GM23338 (cell line): ENCODE measurements at regions not wholly inside any gene's neighbourhood (a gene's known extent, or its start where the extent isn't known, plus 50 kb on each side); places are given as distances from the start of the nearest gene placed in this dataset.

ENCODE experiments used
- CREB1 ChIP-seq: fragments of 250-450 bp; sonication (Bioruptor Pico); IDR thresholded peaks from 2 replicates; pipeline ENCODE4 v1.5.0; 2020; ENCODE audit warnings: low read depth, mild to moderate bottlenecking, moderate library complexity
- EZH2phosphoT487 ChIP-seq: fragments of 200-600 bp; sonication (generic); IDR thresholded peaks from one replicate; pipeline ENCODE4 v1.8.1; 2018; ENCODE audit warnings: antibody characterized with exemption; ENCODE audit not compliant: unreplicated experiment
- JUNB ChIP-seq: IDR thresholded peaks from one replicate; pipeline ENCODE4 v1.6.1; 2016; ENCODE audit warnings: antibody characterized with exemption; ENCODE audit not compliant: unreplicated experiment
- TF ChIP-seq, protein P1 (sequence below), 2 experiments: fragments of 200-600 bp in 1 of 2; sonication (generic) in 1 of 2; conservative IDR thresholded peaks; 2 replicates each; pipeline versions ENCODE4 v1.5.1 to v1.6.1; 2016 to 2017; ENCODE audit warnings: antibody characterized with exemption in 2 of 2, low read depth in 2 of 2, mild to moderate bottlenecking in 2 of 2, moderate library complexity in 1 of 2
- TF ChIP-seq, protein P2 (sequence below): IDR thresholded peaks from one replicate; pipeline ENCODE4 v1.6.1; 2018; ENCODE audit warnings: antibody characterized with exemption; ENCODE audit not compliant: unreplicated experiment

DNA sequence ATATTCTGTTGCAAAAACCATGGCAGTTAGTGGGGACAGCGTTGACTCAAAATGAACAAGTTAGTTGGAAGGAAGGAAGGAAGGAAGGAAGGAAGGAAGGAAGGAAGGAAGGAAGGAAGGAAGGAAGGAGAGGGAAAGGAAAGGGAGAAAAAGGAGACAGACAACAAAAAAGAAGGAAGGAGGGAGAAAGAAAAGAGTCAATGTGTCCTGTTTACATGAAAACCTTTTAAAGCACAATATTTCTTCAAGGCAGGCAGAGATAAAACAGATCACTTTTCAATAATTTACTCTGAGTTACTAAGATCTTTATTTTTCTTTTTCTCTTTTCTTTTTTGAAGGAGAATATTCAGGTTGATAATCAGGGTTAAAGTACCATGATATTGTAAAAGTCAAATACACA, 99.4 kb downstream of the CCER1 start:
- TF ChIP-seq JUNB = no peak
- no peak for TF ChIP-seq EZH2phosphoT487
- TF ChIP-seq, protein P1, sequence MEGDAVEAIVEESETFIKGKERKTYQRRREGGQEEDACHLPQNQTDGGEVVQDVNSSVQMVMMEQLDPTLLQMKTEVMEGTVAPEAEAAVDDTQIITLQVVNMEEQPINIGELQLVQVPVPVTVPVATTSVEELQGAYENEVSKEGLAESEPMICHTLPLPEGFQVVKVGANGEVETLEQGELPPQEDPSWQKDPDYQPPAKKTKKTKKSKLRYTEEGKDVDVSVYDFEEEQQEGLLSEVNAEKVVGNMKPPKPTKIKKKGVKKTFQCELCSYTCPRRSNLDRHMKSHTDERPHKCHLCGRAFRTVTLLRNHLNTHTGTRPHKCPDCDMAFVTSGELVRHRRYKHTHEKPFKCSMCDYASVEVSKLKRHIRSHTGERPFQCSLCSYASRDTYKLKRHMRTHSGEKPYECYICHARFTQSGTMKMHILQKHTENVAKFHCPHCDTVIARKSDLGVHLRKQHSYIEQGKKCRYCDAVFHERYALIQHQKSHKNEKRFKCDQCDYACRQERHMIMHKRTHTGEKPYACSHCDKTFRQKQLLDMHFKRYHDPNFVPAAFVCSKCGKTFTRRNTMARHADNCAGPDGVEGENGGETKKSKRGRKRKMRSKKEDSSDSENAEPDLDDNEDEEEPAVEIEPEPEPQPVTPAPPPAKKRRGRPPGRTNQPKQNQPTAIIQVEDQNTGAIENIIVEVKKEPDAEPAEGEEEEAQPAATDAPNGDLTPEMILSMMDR (conservative IDR thresholded peaks at IDR 0.05; ENCODE audit: low read depth in 2 of 2) = no peak
- no peak for TF ChIP-seq CREB1 (CRISPR knock-in tag)
- TF ChIP-seq, protein P2, sequence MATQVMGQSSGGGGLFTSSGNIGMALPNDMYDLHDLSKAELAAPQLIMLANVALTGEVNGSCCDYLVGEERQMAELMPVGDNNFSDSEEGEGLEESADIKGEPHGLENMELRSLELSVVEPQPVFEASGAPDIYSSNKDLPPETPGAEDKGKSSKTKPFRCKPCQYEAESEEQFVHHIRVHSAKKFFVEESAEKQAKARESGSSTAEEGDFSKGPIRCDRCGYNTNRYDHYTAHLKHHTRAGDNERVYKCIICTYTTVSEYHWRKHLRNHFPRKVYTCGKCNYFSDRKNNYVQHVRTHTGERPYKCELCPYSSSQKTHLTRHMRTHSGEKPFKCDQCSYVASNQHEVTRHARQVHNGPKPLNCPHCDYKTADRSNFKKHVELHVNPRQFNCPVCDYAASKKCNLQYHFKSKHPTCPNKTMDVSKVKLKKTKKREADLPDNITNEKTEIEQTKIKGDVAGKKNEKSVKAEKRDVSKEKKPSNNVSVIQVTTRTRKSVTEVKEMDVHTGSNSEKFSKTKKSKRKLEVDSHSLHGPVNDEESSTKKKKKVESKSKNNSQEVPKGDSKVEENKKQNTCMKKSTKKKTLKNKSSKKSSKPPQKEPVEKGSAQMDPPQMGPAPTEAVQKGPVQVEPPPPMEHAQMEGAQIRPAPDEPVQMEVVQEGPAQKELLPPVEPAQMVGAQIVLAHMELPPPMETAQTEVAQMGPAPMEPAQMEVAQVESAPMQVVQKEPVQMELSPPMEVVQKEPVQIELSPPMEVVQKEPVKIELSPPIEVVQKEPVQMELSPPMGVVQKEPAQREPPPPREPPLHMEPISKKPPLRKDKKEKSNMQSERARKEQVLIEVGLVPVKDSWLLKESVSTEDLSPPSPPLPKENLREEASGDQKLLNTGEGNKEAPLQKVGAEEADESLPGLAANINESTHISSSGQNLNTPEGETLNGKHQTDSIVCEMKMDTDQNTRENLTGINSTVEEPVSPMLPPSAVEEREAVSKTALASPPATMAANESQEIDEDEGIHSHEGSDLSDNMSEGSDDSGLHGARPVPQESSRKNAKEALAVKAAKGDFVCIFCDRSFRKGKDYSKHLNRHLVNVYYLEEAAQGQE = no peak
